GM12878 (cell line): ENCODE measurements at regions not wholly inside any gene's neighbourhood (a gene's known extent, or its start where the extent isn't known, plus 50 kb on each side); places are given as distances from the start of the nearest gene placed in this dataset.

Experiments used
- BCLAF1 ChIP-seq: fragments of 450-650 bp; IDR thresholded peaks from 2 replicates; pipeline ENCODE4 v1.6.1; 2017; ENCODE audit warnings: antibody characterized with exemption, mild to moderate bottlenecking, moderate library complexity
- CTCF ChIP-seq, 3 experiments: IDR thresholded peaks in 2 of 3; conservative IDR thresholded peaks in 1 of 3; 2 replicates each; pipeline ENCODE4 v1.5.1; 2011; ENCODE audit warnings: low read depth in 3 of 3, low read length in 3 of 3, mild to moderate bottlenecking in 3 of 3, control low read depth in 2 of 3, moderate library complexity in 2 of 3, inconsistent platforms in 1 of 3, mixed read lengths in 1 of 3; ENCODE audit not compliant: control insufficient read depth in 2 of 3, insufficient read depth in 1 of 3; ENCODE audit errors: extremely low read depth in 1 of 3
- ESRRA ChIP-seq: IDR thresholded peaks from 2 replicates; pipeline ENCODE4 v1.6.1; 2012; ENCODE audit warnings: mild to moderate bottlenecking, low read length, improper control_type of control experiment
- HCFC1 ChIP-seq: fragments of 150-350 bp; IDR thresholded peaks from 2 replicates; pipeline ENCODE4 v1.6.1; 2014; ENCODE audit warnings: low read length
- IKZF2 ChIP-seq, 2 experiments: fragments of 450-650 bp; IDR thresholded peaks; 2 replicates each; pipeline ENCODE4 v1.6.1; 2017; ENCODE audit warnings: mild to moderate bottlenecking in 2 of 2, moderate library complexity in 2 of 2
- MAX ChIP-seq: IDR thresholded peaks from 2 replicates; pipeline ENCODE4 v1.6.1; 2012; ENCODE audit warnings: low read depth, low read length, improper control_type of control experiment
- PML ChIP-seq: IDR thresholded peaks from 2 replicates; pipeline ENCODE4 v1.6.1; 2012; ENCODE audit warnings: low read length, inconsistent platforms
- POLR2A ChIP-seq: IDR thresholded peaks from 2 replicates; pipeline ENCODE4 v1.6.1; 2011; ENCODE audit warnings: low read depth, mild to moderate bottlenecking, low read length
- POLR2AphosphoS2 ChIP-seq: IDR thresholded peaks from 2 replicates; pipeline ENCODE4 v1.6.1; 2011; ENCODE audit warnings: low read depth, mild to moderate bottlenecking, low read length, improper control_type of control experiment, moderate library complexity
- POLR2AphosphoS5 ChIP-seq: IDR thresholded peaks from 2 replicates; pipeline ENCODE4 v1.6.1; 2011; ENCODE audit warnings: mild to moderate bottlenecking, low read length, inconsistent platforms
- RAD21 ChIP-seq: IDR thresholded peaks from 2 replicates; pipeline ENCODE4 v1.6.1; 2011; ENCODE audit warnings: mild to moderate bottlenecking, low read depth, low read length, moderate library complexity; ENCODE audit not compliant: insufficient read depth
- SIX5 ChIP-seq: IDR thresholded peaks from 2 replicates; pipeline ENCODE4 v1.6.1; 2011; ENCODE audit warnings: mild to moderate bottlenecking, low read depth, low read length, moderate library complexity; ENCODE audit not compliant: severe bottlenecking
- SMC3 ChIP-seq: IDR thresholded peaks from 2 replicates; pipeline ENCODE4 v1.6.1; 2011; ENCODE audit warnings: low read length, improper control_type of control experiment, borderline replicate concordance
- TF ChIP-seq, protein P1 (sequence below): fragments of 450-650 bp; IDR thresholded peaks from 2 replicates; pipeline ENCODE4 v1.6.1; 2017; ENCODE audit warnings: mild to moderate bottlenecking

GRCh38 chr6:79824202-79824601 is 123.2 kb downstream of the ELOVL4 start:
- TF ChIP-seq ESRRA (no peak), MAX (no peak), POLR2A (no peak), CTCF (IDR thresholded peaks at IDR 0.05 in 2 of 3, conservative IDR thresholded peaks at IDR 0.05 in 1 of 3; ENCODE audit: control insufficient read depth in 2 of 3, extremely low read depth in 1 of 3, insufficient read depth in 1 of 3, low read depth in 3 of 3, low read length in 3 of 3) (no peak), SMC3 (no peak), SIX5 (no peak), PML (no peak), BCLAF1 (no peak), IKZF2 (IDR thresholded peaks at IDR 0.05) (no peak), POLR2AphosphoS2 (no peak), RAD21 (no peak), HCFC1 (no peak), POLR2AphosphoS5 (no peak)
- TF ChIP-seq, protein P1, sequence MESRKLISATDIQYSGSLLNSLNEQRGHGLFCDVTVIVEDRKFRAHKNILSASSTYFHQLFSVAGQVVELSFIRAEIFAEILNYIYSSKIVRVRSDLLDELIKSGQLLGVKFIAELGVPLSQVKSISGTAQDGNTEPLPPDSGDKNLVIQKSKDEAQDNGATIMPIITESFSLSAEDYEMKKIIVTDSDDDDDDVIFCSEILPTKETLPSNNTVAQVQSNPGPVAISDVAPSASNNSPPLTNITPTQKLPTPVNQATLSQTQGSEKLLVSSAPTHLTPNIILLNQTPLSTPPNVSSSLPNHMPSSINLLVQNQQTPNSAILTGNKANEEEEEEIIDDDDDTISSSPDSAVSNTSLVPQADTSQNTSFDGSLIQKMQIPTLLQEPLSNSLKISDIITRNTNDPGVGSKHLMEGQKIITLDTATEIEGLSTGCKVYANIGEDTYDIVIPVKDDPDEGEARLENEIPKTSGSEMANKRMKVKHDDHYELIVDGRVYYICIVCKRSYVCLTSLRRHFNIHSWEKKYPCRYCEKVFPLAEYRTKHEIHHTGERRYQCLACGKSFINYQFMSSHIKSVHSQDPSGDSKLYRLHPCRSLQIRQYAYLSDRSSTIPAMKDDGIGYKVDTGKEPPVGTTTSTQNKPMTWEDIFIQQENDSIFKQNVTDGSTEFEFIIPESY = no peak
